Keratinocyte (primary cell): ENCODE measurements at regions not wholly inside any gene's neighbourhood (a gene's known extent, or its start where the extent isn't known, plus 50 kb on each side); places are given as distances from the start of the nearest gene placed in this dataset.
"Not testable (repeated sequence)": the region's sequence is repeated elsewhere in the genome, so short reads cannot be mapped to it uniquely, and the experiment has no call there.

Experiments used
- DNase-seq: peaks from one replicate; pipeline ENCODE4 v3.0.0-alpha.2; 2011; ENCODE audit warnings: low read depth, missing footprints, low spot score
- FAIRE-seq: peaks from 2 replicates; lab custom pipeline; 2011; peaks lifted over from hg19 to GRCh38; lab: Jason Lieb, UNC
- H2AFZ ChIP-seq: 2 replicates; pipeline ENCODE4 v1.6.0; 2012; ENCODE audit warnings: low read length, control low read depth, inconsistent platforms; ENCODE audit not compliant: control insufficient read depth
- H3K27ac ChIP-seq: 2 replicates; pipeline ENCODE4 v1.5.1; 2011; ENCODE audit warnings: low read length; ENCODE audit not compliant: control insufficient read depth, insufficient read depth
- H3K27me3 ChIP-seq: 3 replicates; pipeline ENCODE4 v1.6.0; 2011; ENCODE audit warnings: low read length; ENCODE audit not compliant: control insufficient read depth, insufficient read depth; ENCODE audit errors: extremely low read depth
- H3K36me3 ChIP-seq, 2 experiments: 2 replicates in 1 of 2; 3 replicates in 1 of 2; pipeline ENCODE4 v1.5.1; 2011; ENCODE audit warnings: low read length in 2 of 2, mild to moderate bottlenecking in 1 of 2; ENCODE audit not compliant: control insufficient read depth in 2 of 2, insufficient read depth in 2 of 2; ENCODE audit errors: extremely low read depth in 1 of 2
- H3K4me1 ChIP-seq: 3 replicates; pipeline ENCODE4 v1.5.1; 2011; ENCODE audit warnings: low read length; ENCODE audit not compliant: control insufficient read depth, insufficient read depth; ENCODE audit errors: extremely low read depth
- H3K4me2 ChIP-seq: 3 replicates; pipeline ENCODE4 v1.6.0; 2011; ENCODE audit warnings: low read depth, low read length; ENCODE audit not compliant: control insufficient read depth, insufficient read depth; ENCODE audit errors: extremely low read depth
- H3K4me3 ChIP-seq, 3 experiments: fragments of 200-600 bp in 1 of 3; sonication (generic) in 1 of 3; 2 replicates in 2 of 3; 3 replicates in 1 of 3; pipeline ENCODE4 v1.5.1; 2011 to 2016; ENCODE audit warnings: low read length in 3 of 3, mild to moderate bottlenecking in 3 of 3, control low read depth in 2 of 3, inconsistent platforms in 1 of 3, low read depth in 1 of 3, mixed read lengths in 1 of 3, mixed run types in 1 of 3, moderate library complexity in 1 of 3; ENCODE audit not compliant: control insufficient read depth in 2 of 3, insufficient read depth in 2 of 3; ENCODE audit errors: extremely low read depth in 1 of 3
- H3K79me2 ChIP-seq: 2 replicates; pipeline ENCODE4 v1.6.0; 2012; ENCODE audit warnings: low read length; ENCODE audit not compliant: control insufficient read depth, insufficient read depth
- H3K9ac ChIP-seq: 3 replicates; pipeline ENCODE4 v1.6.0; 2011; ENCODE audit warnings: low read length; ENCODE audit not compliant: control insufficient read depth, insufficient read depth; ENCODE audit errors: extremely low read depth
- H3K9me1 ChIP-seq: 3 replicates; pipeline ENCODE4 v1.6.0; 2011; ENCODE audit warnings: low read length; ENCODE audit not compliant: control insufficient read depth, insufficient read depth; ENCODE audit errors: extremely low read depth
- H3K9me3 ChIP-seq: 2 replicates; pipeline ENCODE4 v1.5.1; 2012; ENCODE audit warnings: low read depth, low read length; ENCODE audit not compliant: control insufficient read depth
- H4K20me1 ChIP-seq: 3 replicates; pipeline ENCODE4 v1.6.0; 2011; ENCODE audit warnings: low read length; ENCODE audit not compliant: control insufficient read depth, insufficient read depth; ENCODE audit errors: extremely low read depth
- CTCF ChIP-seq, 3 experiments: IDR thresholded peaks in 1 of 3; conservative IDR thresholded peaks in 1 of 3; optimal IDR thresholded peaks in 1 of 3; 2 replicates in 2 of 3; 3 replicates in 1 of 3; pipeline versions ENCODE3 to v1.5.1; 2011; ENCODE audit warnings: low read length in 3 of 3, mild to moderate bottlenecking in 3 of 3, moderate library complexity in 2 of 3, control low read depth in 1 of 3, inconsistent platforms in 1 of 3; ENCODE audit not compliant: insufficient read depth in 2 of 3; ENCODE audit errors: extremely low read depth in 1 of 3
- EZH2 ChIP-seq: IDR thresholded peaks from one replicate; pipeline ENCODE4 v1.6.1; 2012; ENCODE audit warnings: inconsistent platforms, mild to moderate bottlenecking, low read length, moderate library complexity
- dilution Hi-C: fragments of 300-500 bp; cut with MboI; formaldehyde crosslinking; loops from one replicate; pipeline ENCODE4 v1.7.0; 2020; ENCODE audit warnings: low sequenced_read_pairs; ENCODE audit not compliant: extremely low pct_ligation_motif_present

- H4K20me1 ChIP-seq: no peaks in the 10 kb centered on the region
- no peak overlapping the region for H3K9ac ChIP-seq
- DNase-seq: no peak
- H3K4me1 ChIP-seq: no peaks in the 10 kb centered on the region
- dilution Hi-C loops: no loop called here
- no peaks in the 10 kb centered on the region for H3K9me3 ChIP-seq
- no peak overlapping the region for H3K27ac ChIP-seq
- H3K27me3 ChIP-seq: no peaks in the 10 kb centered on the region
- no peaks in the 10 kb centered on the region for H3K79me2 ChIP-seq
- no peak for FAIRE-seq
- no peaks in the 10 kb centered on the region for H3K36me3 ChIP-seq
- H3K9me1 ChIP-seq: no peaks in the 10 kb centered on the region
- no peak overlapping the region for H2AFZ ChIP-seq
- H3K4me3 ChIP-seq: no peak overlapping the region
- TF ChIP-seq EZH2 (no peak), CTCF (optimal IDR thresholded peaks at IDR 0.05 in 1 of 3, IDR thresholded peaks at IDR 0.05 in 1 of 3, conservative IDR thresholded peaks at IDR 0.05 in 1 of 3; ENCODE audit: extremely low read depth in 1 of 3, insufficient read depth in 2 of 3, low read length in 3 of 3) (no peak)
- no peak overlapping the region for H3K4me2 ChIP-seq
Observed at GRCh38 chr13:90889906-90890834, 457.3 kb upstream of the MIR17HG start.

- DNase-seq: no peak
- Histone ChIP-seq H3K27me3 (no peaks in the 10 kb centered on the region), H3K9me3 (no peaks in the 10 kb centered on the region), H3K36me3 (no peaks in the 10 kb centered on the region), H3K9ac (no peak overlapping the region), H2AFZ (no peak overlapping the region), H3K4me3 (no peak overlapping the region), H3K9me1 (no peaks in the 10 kb centered on the region), H3K4me2 (no peak overlapping the region), H3K4me1 (no peaks in the 10 kb centered on the region), H3K27ac (no peak overlapping the region), H3K79me2 (no peaks in the 10 kb centered on the region), H4K20me1 (no peaks in the 10 kb centered on the region)
- dilution Hi-C loops: no loop called here
- FAIRE-seq: no peak
- TF ChIP-seq EZH2 (no peak), CTCF (optimal IDR thresholded peaks at IDR 0.05 in 1 of 3, IDR thresholded peaks at IDR 0.05 in 1 of 3, conservative IDR thresholded peaks at IDR 0.05 in 1 of 3; ENCODE audit: extremely low read depth in 1 of 3, insufficient read depth in 2 of 3, low read length in 3 of 3) (no peak)
Observed at GRCh38 chr13:90891329-90891728, 456.2 kb upstream of the MIR17HG start.

- dilution Hi-C loops, H3K4me3 ChIP-seq, H2AFZ ChIP-seq, H3K4me2 ChIP-seq, H3K9me3 ChIP-seq, H3K27me3 ChIP-seq, H3K27ac ChIP-seq, H3K9me1 ChIP-seq, H3K4me1 ChIP-seq, H3K79me2 ChIP-seq, H3K9ac ChIP-seq, H4K20me1 ChIP-seq, H3K36me3 ChIP-seq, DNase-seq, FAIRE-seq: not testable (repeated sequence)
Observed at GRCh38 chr13:90893199-90893598, 454.3 kb upstream of the MIR17HG start.
